Endothelial cell of umbilical vein (primary cell): ENCODE measurements at regions not wholly inside any gene's neighbourhood (a gene's known extent, or its start where the extent isn't known, plus 50 kb on each side); places are given as distances from the start of the nearest gene placed in this dataset.

Source experiments
- BruUV-seq: library from RNA; stranded (reverse); fragments of 400-500 nt; replicated peaks from 2 replicates; lab custom pipeline; 2021; lab: Mats Ljungman, UMichigan
- CTCF ChIA-PET: fragments of 300-600, 350-600 bp; sonication (Branson Sonifier 250); formaldehyde crosslinking; loops from one replicate; lab custom pipeline; 2021; ENCODE audit warnings: antibody characterized with exemption, inconsistent platforms; lab: Charles Lee
- POLR2A ChIA-PET: fragments of 300-600, 350-600 bp; sonication (Branson Sonifier 250); formaldehyde crosslinking; loops from one replicate; lab custom pipeline; 2021; ENCODE audit warnings: antibody characterized with exemption, inconsistent platforms; lab: Charles Lee
- DNase-seq: peaks from one replicate; pipeline ENCODE4 v3.0.0-alpha.2; 2011; ENCODE audit warnings: low read depth, low spot score
- FAIRE-seq: peaks from 2 replicates; lab custom pipeline; 2011; peaks lifted over from hg19 to GRCh38; lab: Jason Lieb, UNC
- H2AFZ ChIP-seq: 2 replicates; pipeline ENCODE4 v1.6.0; 2012; ENCODE audit warnings: low read depth, low read length, control low read depth, inconsistent platforms
- H3K27ac ChIP-seq: 2 replicates; pipeline ENCODE4 v1.5.1; 2011; ENCODE audit warnings: low read depth, mild to moderate bottlenecking, control low read depth, low read length, moderate library complexity; ENCODE audit not compliant: insufficient read depth
- H3K27me3 ChIP-seq, 2 experiments: 2 replicates each; pipeline versions ENCODE4 v1.6.0 to v1.6.1; 2011; ENCODE audit warnings: low read length in 2 of 2, mixed read lengths in 1 of 2; ENCODE audit not compliant: control insufficient read depth in 2 of 2, insufficient read depth in 2 of 2
- H3K36me3 ChIP-seq, 2 experiments: 2 replicates in 1 of 2; 3 replicates in 1 of 2; pipeline ENCODE4 v1.5.1; 2011; ENCODE audit warnings: low read length in 2 of 2, mild to moderate bottlenecking in 1 of 2, moderate library complexity in 1 of 2; ENCODE audit not compliant: control insufficient read depth in 2 of 2, insufficient read depth in 2 of 2; ENCODE audit errors: extremely low read depth in 1 of 2
- H3K4me1 ChIP-seq: 3 replicates; pipeline ENCODE4 v1.5.1; 2011; ENCODE audit warnings: mild to moderate bottlenecking, low read length; ENCODE audit not compliant: control insufficient read depth, insufficient read depth; ENCODE audit errors: extremely low read depth
- H3K4me2 ChIP-seq: 2 replicates; pipeline ENCODE4 v1.6.1; 2011; ENCODE audit warnings: low read length, control low read depth, mixed read lengths; ENCODE audit not compliant: insufficient read depth
- H3K4me3 ChIP-seq, 3 experiments: fragments of 200-600 bp in 1 of 3; sonication (generic), shearing (Covaris generic) in 1 of 3; replicated peaks in 1 of 3; 2 replicates each; pipeline ENCODE4 v1.5.1; 2011 to 2016; ENCODE audit warnings: control low read depth in 3 of 3, low read length in 3 of 3, mild to moderate bottlenecking in 2 of 3, inconsistent platforms in 1 of 3, low read depth in 1 of 3, moderate library complexity in 1 of 3; ENCODE audit not compliant: insufficient read depth in 1 of 3
- H3K79me2 ChIP-seq: 2 replicates; pipeline ENCODE4 v1.6.0; 2012; ENCODE audit warnings: low read length, inconsistent platforms; ENCODE audit not compliant: control insufficient read depth, insufficient read depth
- H3K9ac ChIP-seq: replicated peaks from 2 replicates; pipeline ENCODE3; 2011; ENCODE audit warnings: low read length, control low read depth; ENCODE audit not compliant: insufficient read depth; ENCODE audit errors: extremely low read depth
- H3K9me1 ChIP-seq: replicated peaks from 3 replicates; pipeline ENCODE4 v1.6.0; 2011; ENCODE audit warnings: mild to moderate bottlenecking, low read length; ENCODE audit not compliant: control insufficient read depth, insufficient read depth; ENCODE audit errors: extremely low read depth
- H3K9me3 ChIP-seq: replicated peaks from 2 replicates; pipeline ENCODE4 v1.5.1; 2012; ENCODE audit warnings: low read length, inconsistent platforms; ENCODE audit not compliant: control insufficient read depth, insufficient read depth
- H4K20me1 ChIP-seq: replicated peaks from 2 replicates; pipeline ENCODE3; 2011; ENCODE audit warnings: mild to moderate bottlenecking, low read length; ENCODE audit not compliant: control insufficient read depth, insufficient read depth; ENCODE audit errors: extremely low read depth
- CTCF ChIP-seq, 2 donors: IDR thresholded peaks; 1 replicate in 1 of 2; 2 replicates in 1 of 2; pipeline ENCODE4 v1.5.1; 2011; ENCODE audit warnings: low read length in 2 of 2, mild to moderate bottlenecking in 2 of 2, moderate library complexity in 2 of 2, control low read depth in 1 of 2, inconsistent platforms in 1 of 2, low read depth in 1 of 2; ENCODE audit not compliant: insufficient read depth in 1 of 2; ENCODE audit errors: extremely low read depth in 1 of 2
- EZH2 ChIP-seq: IDR thresholded peaks from 2 replicates; pipeline ENCODE4 v1.6.1; 2012; ENCODE audit warnings: borderline replicate concordance, low read depth, mild to moderate bottlenecking, moderate library complexity, low read length, inconsistent platforms; ENCODE audit not compliant: severe bottlenecking
- FOS ChIP-seq: IDR thresholded peaks from 2 replicates; pipeline ENCODE4 v1.6.1; 2011; ENCODE audit warnings: mild to moderate bottlenecking, low read length, moderate library complexity, borderline replicate concordance; ENCODE audit not compliant: insufficient read depth
- MAX ChIP-seq: IDR thresholded peaks from 2 replicates; pipeline ENCODE4 v1.6.1; 2011; ENCODE audit not compliant: insufficient read depth, insufficient read length
- MYC ChIP-seq: IDR thresholded peaks from one replicate; pipeline ENCODE4 v1.6.1; 2011; ENCODE audit warnings: mild to moderate bottlenecking, low read depth, low read length
- POLR2AphosphoS5 ChIP-seq: IDR thresholded peaks from 2 replicates; pipeline ENCODE4 v1.6.1; 2012; ENCODE audit warnings: low read depth, mild to moderate bottlenecking, control low read depth, low read length, moderate library complexity; ENCODE audit not compliant: insufficient read depth
- dilution Hi-C: fragments of 300-500 bp; cut with MboI; formaldehyde crosslinking; loops from one replicate; pipeline ENCODE4 v1.15.0; 2019; ENCODE audit warnings: low sequenced_read_pairs; ENCODE audit not compliant: extremely low pct_ligation_motif_present
- intact Hi-C: fragments of 100-400 bp; cut with micrococcal nuclease; formaldehyde crosslinking; loops from one replicate; pipeline ENCODE4 v1.10.0; 2022

- H3K9ac ChIP-seq: no peak overlapping the region
- ChIA-PET POLR2A (no interaction called here), CTCF (interaction anchor here (1.2 to 2.1 kb wide), 4 partner anchors 10 to 36 kb away, joined by 3 to 8 read pairs (median 7); no protein-coding TSS in a partner anchor)
- peaks cover 22% of the 10 kb centered on the region for H3K4me1 ChIP-seq
- no peaks in the 10 kb centered on the region for H3K36me3 ChIP-seq
- dilution Hi-C loops: no loop called here
- H3K27ac ChIP-seq: no peak overlapping the region
- no peak overlapping the region for H3K4me3 ChIP-seq
- no peaks in the 10 kb centered on the region for H3K27me3 ChIP-seq
- BruUV-seq: no TSS peak
- no peaks in the 10 kb centered on the region for H3K9me3 ChIP-seq
- intact Hi-C loops: no loop called here
- FAIRE-seq (no peak), DNase-seq (no peak)
- H4K20me1 ChIP-seq: no peaks in the 10 kb centered on the region
- no peaks in the 10 kb centered on the region for H3K79me2 ChIP-seq
- TF ChIP-seq MAX (no peak), EZH2 (no peak), POLR2AphosphoS5 (no peak), MYC (no peak), CTCF (IDR thresholded peaks at IDR 0.05; ENCODE audit: extremely low read depth in 1 of 2, insufficient read depth in 1 of 2, low read depth in 1 of 2, low read length in 2 of 2) (no peak), FOS (no peak)
- no peak overlapping the region for H2AFZ ChIP-seq
- H3K4me2 ChIP-seq: no peak overlapping the region
- no peaks in the 10 kb centered on the region for H3K9me1 ChIP-seq
Observed at GRCh38 chr15:99440551-99441443, 125.0 kb upstream of the MEF2A start.
